H7 (cell line): ENCODE measurements at regions not wholly inside any gene's neighbourhood (a gene's known extent, or its start where the extent isn't known, plus 50 kb on each side); places are given as distances from the start of the nearest gene placed in this dataset.

Experiments
- DNase-seq: peaks from one replicate; pipeline ENCODE4 v3.0.0; 2012
- H3K27me3 ChIP-seq: 2 replicates; pipeline ENCODE4 v1.6.0; 2011; ENCODE audit warnings: mild to moderate bottlenecking, low read length; ENCODE audit not compliant: control insufficient read depth, insufficient read depth
- H3K36me3 ChIP-seq: replicated peaks from 2 replicates; pipeline ENCODE4 v1.5.1; 2011; ENCODE audit warnings: low read length; ENCODE audit not compliant: control insufficient read depth, insufficient read depth
- H3K4me3 ChIP-seq: 2 replicates; pipeline ENCODE4 v1.5.1; 2011; ENCODE audit warnings: low read depth, mild to moderate bottlenecking, control low read depth, low read length, moderate library complexity; ENCODE audit not compliant: insufficient read depth

DNA sequence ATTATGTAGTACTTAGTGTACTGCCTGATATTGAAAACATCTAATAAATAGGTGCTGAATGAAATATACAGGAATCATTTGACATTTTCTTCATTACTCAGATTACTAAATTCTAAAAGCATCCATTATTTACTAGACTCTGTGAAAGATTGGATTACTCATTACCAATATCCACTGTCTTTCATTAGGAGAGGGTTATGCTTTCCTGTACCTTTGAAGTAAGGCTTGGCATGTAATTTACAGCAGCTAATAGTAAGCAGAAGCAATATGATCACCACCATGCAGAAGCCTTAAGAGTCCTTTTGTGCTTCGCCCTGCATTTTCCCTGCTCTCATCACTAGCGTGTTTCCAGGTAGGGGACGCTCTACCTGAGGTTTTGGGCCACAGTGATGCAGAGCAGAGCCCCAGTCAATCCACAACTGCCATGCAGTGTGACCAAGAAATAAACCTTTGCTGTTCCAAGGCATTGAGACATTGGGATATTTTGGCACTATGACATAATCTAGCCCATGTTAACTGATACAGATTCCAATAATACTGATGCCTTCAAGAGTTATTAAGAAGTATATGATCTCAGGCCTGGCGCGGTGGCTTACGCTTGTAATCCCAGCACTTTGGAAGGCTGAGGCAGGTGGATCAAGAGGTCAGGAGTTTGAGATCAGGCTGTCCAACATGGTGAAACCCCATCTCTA, 502.8 kb upstream of the MARCKS start:
- Histone ChIP-seq H3K36me3 (no peaks in the 10 kb centered on the region), H3K27me3 (no peaks in the 10 kb centered on the region), H3K4me3 (no peak overlapping the region)
- DNase-seq: no peak

GRCh38 chr6:113356139-113356538, 501.0 kb upstream of the MARCKS start:
- Histone ChIP-seq H3K27me3 (no peaks in the 10 kb centered on the region), H3K36me3 (no peaks in the 10 kb centered on the region), H3K4me3 (no peak overlapping the region)
- DNase-seq: no peak

DNA sequence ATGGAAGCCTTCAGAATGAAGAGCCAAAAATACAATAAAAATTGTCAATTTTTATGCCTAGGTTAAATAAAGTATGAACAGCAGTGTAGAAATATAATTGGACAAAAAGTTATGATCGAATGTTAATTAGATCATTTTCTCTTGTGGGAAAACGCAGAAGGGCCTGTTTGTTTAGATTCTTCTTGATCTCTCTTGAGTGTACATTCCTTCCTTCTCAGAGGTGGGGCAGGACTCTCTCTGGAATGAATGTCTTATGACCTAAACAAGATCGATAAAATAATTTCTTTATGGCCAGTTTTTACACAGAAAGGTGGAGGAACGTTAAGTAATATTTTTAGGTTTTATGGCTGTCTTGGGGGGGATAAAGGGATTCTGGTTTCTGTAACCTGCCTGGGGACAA, 500.1 kb upstream of the MARCKS start:
- Histone ChIP-seq H3K27me3 (no peaks in the 10 kb centered on the region), H3K4me3 (no peak overlapping the region), H3K36me3 (no peaks in the 10 kb centered on the region)
- no peak for DNase-seq

GRCh38 chr6:113358063-113358583, 499.0 kb upstream of the MARCKS start:
- Histone ChIP-seq H3K36me3 (no peaks in the 10 kb centered on the region), H3K4me3 (no peak overlapping the region), H3K27me3 (no peaks in the 10 kb centered on the region)
- no peak for DNase-seq

DNA sequence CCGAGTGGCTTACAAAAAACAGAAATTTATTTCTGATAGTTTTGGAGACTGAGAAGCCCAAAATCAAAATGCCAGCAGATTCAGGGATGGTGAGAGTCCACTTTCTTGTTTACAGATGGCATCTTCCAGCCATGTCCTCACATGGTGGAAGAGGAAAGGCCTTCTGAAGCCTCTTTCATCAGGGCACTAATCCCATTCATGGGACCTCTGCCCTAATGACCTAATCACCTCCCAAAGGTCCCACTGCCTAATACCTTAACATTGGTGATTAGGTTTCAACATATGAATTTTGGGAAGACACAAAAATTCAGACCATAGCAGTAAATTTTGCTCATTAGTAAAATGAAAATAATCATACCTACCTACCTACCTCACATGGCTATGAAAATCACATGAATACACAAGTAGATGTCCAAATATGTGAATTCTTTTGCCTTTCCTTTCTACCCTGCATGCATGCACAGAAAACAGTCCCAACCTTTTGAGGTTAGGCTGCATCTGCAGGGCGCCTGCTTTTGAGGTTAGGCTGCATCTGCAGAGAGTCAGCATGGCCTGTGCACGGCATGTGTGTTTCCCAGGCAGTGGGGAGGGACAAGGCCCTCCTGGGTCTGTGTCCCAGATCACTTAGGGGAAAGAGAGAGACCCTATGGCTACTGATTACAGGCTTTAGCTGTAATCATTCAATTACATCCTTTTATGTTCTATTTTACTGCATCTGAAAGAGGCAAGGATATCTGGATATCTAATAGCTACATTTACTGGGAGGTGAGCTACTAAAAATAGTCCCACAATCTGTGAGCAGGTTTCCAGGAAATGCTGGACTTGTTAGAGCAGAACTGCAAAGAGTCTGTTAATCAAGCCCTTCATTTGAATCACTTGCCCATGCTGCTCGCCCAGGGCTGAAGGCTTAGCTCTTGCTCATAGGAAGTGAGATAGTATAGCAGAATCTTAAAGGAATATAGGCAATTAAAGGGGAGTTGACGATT, 497.7 kb upstream of the MARCKS start:
- DNase-seq: no peak
- no peaks in the 10 kb centered on the region for H3K27me3 ChIP-seq

DNA sequence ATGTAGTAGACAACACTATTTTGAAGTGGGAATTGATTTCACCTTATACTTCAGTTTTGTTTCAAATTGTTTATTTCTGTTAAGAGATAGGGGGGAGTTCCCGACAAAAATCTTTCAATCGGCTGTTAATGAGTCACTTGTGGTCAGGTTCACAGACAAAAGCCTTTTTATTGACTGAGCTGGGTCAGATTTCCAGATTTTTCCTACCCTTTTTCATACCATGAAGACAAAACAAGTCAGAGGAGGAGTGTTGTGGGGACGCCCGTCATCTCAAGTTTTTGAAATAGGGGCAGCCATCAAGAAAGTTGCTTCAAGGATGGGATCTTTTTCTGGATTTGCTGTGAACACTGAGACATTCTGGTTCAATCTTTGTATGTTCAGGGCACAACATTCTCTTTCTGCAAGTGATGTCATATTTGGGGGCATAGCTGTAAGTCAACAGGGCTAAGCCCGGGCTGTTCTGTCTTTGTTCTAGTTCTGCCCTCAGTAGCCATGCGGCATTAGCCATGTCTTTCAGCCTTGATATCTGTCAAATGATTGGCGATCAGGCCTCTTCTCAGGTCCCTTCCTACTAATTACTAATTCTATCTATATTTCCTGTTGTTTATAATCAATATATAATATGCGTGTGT, 496.0 kb upstream of the MARCKS start:
- H3K4me3 ChIP-seq: no peak overlapping the region
- no peaks in the 10 kb centered on the region for H3K36me3 ChIP-seq
- DNase-seq: no peak
- H3K27me3 ChIP-seq: no peaks in the 10 kb centered on the region

More for the DNA sequence above, 497.7 kb upstream of the MARCKS start:
- Histone ChIP-seq H3K36me3 (no peaks in the 10 kb centered on the region), H3K4me3 (no peak overlapping the region)

DNA sequence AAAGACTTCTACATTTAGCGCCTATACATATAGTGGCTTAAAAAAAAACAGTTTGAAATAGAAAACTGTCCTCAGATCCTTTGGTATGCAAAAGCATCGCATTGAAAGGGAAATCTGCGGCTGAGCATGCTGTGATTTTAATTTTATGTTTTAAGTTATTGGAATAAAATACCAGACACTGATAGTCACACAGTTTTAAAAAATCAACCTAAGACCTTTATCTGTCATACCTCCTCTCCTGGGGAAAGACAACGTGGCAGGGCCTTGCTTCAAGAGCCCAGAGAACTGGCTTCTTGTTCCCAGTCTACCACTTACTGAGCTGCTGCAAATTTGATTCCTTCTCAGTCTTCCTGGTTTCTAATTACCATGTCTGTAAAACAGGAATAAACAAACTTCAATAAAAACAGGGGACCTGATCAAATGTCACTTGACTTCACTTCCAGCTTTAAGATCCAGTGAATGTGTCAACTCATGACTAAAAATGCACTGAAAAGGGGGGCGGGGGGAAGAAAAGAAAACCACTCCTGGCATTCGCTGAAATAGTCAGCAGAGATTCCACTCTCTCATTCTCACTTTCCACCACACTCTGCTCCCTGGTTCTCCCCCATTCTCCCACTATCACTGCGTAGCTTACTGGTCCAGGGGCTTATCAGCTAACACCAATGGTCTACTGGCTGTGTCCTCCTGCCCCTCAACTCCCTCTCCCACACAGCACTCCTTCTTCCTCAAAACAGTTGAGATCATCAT, 494.7 kb upstream of the MARCKS start:
- Histone ChIP-seq H3K36me3 (no peaks in the 10 kb centered on the region), H3K27me3 (no peaks in the 10 kb centered on the region), H3K4me3 (no peak overlapping the region)
- no peak for DNase-seq

GRCh38 chr6:113363048-113363798, 493.9 kb upstream of the MARCKS start:
- Histone ChIP-seq H3K27me3 (no peaks in the 10 kb centered on the region), H3K4me3 (no peak overlapping the region), H3K36me3 (no peaks in the 10 kb centered on the region)
- no peak for DNase-seq

GRCh38 chr6:113363866-113364265, 493.3 kb upstream of the MARCKS start:
- Histone ChIP-seq H3K4me3 (no peak overlapping the region), H3K36me3 (no peaks in the 10 kb centered on the region), H3K27me3 (no peaks in the 10 kb centered on the region)
- DNase-seq: no peak

DNA sequence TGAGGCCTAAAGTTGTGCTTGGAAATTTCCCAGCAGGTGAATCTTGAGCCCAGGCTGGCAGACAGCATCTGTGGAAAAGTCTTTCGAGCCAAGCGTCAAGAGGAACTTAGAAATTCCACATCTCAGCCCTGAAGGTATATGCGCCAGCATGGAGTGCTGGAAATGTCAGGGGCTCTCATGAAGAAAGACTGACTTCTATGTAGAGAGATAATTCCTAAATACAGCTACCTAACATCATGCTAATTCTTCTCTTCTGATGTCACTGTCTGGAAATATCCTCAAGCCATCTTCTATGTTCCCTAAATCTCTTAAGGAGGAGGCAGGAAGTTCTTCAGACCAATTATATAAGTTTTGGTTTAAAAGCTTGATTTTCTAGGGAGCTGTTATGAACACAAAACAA, 492.4 kb upstream of the MARCKS start:
- H3K27me3 ChIP-seq: no peaks in the 10 kb centered on the region
- H3K4me3 ChIP-seq: no peak overlapping the region
- no peaks in the 10 kb centered on the region for H3K36me3 ChIP-seq
- DNase-seq: no peak

DNA sequence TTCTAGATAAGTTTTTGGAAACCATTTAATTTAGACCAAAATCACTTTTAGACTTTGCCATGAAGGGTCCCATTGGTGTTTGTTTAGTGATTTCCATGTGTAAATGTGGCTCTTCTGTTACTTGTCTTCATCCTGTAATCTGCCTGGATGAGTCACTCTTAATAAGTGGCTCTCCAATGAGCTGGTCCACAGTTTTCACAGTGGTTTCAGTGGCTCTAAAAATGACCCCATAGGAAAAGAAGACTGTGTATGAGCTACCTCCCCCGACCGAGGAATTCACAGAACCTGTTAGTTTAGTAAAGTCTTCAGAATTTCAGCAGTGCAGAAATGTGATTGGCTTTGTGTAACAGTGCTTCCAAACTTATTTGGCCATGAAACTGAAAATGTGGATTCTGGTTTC, 492.0 kb upstream of the MARCKS start:
- H3K36me3 ChIP-seq: no peaks in the 10 kb centered on the region
- H3K4me3 ChIP-seq: no peak overlapping the region
- DNase-seq: no peak
- no peaks in the 10 kb centered on the region for H3K27me3 ChIP-seq

GRCh38 chr6:113366505-113366904, 490.6 kb upstream of the MARCKS start:
- DNase-seq: no peak
- no peaks in the 10 kb centered on the region for H3K27me3 ChIP-seq
- no peak overlapping the region for H3K4me3 ChIP-seq
- no peaks in the 10 kb centered on the region for H3K36me3 ChIP-seq

- Histone ChIP-seq H3K4me3 (no peak overlapping the region), H3K27me3 (no peaks in the 10 kb centered on the region), H3K36me3 (no peaks in the 10 kb centered on the region)
- no peak for DNase-seq
These were observed 486.3 kb upstream of the MARCKS start for GRCh38 chr6:113370508-113371502.
